ENCODE measurements at regions not wholly inside any gene's neighbourhood (a gene's known extent, or its start where the extent isn't known, plus 50 kb on each side); places are given as distances from the start of the nearest gene placed in this dataset.
"Not testable (repeated sequence)": the region's sequence is repeated elsewhere in the genome, so short reads cannot be mapped to it uniquely, and the experiment has no call there.

GRCh38 chr3:107925851-107926250 is 165.0 kb downstream of the CD47 start:
- Mint-ChIP-seq H3K4me1 (ENCODE audit: low read depth) (peaks cover 11% of the 10 kb centered on the region), H3K9me3 (no peaks in the 10 kb centered on the region), H3K27ac (no peak overlapping the region), H3K27me3 (ENCODE audit: low read depth) (peaks cover 32% of the 10 kb centered on the region), H3K4me3 (no peak overlapping the region), H3K36me3 (ENCODE audit: insufficient read depth in 2 of 2) (peaks cover 0 to 2% of the 10 kb centered on the region in 2 donors)
- no peak for DNase-seq
- ATAC-seq (replicated peaks in 1 of 2) = no peak

GRCh38 chr3:107921038-107921437 is 169.8 kb downstream of the CD47 start:
- DNase-seq (no peak), ATAC-seq (replicated peaks in 1 of 2) (no peak)
- Mint-ChIP-seq H3K9me3 (no peaks in the 10 kb centered on the region), H3K4me3 (no peak overlapping the region), H3K36me3 (ENCODE audit: insufficient read depth in 2 of 2) (no peaks in the 10 kb centered on the region), H3K4me1 (ENCODE audit: low read depth) (no peaks in the 10 kb centered on the region), H3K27me3 (ENCODE audit: low read depth) (peaks cover 43% of the 10 kb centered on the region), H3K27ac (no peak overlapping the region)

- Mint-ChIP-seq H3K27ac (no peak overlapping the region), H3K9me3 (no peaks in the 10 kb centered on the region), H3K27me3 (ENCODE audit: low read depth) (peaks cover 43% of the 10 kb centered on the region), H3K4me3 (no peak overlapping the region), H3K4me1 (ENCODE audit: low read depth) (no peaks in the 10 kb centered on the region), H3K36me3 (ENCODE audit: insufficient read depth in 2 of 2) (no peaks in the 10 kb centered on the region)
- DNase-seq (no peak), ATAC-seq (replicated peaks in 1 of 2) (peak; percentile 25 to 57)
Measured at GRCh38 chr3:107920538-107920937, 170.3 kb downstream of the CD47 start.

DNA sequence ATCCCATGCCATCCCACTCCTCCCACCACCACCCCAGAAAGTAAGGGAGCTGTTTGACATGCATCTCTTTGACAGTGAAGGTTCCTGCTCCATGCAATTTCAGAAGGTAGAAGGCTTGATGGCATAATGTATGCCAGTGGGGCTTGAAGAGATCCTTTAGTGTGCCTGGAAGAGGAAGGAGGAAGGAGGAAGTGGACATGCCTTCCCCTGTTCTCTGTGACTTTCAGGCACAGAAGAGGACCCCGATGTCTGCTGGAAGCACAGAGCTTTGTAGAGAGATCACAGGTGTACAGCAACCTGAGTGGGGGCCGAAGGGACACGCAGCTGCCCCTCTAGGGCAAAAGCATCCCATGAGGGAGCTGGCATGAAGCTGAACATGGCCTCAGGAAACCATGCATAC is 171.6 kb downstream of the CD47 start:
- Mint-ChIP-seq H3K27ac (no peak overlapping the region), H3K4me3 (no peak overlapping the region), H3K27me3 (ENCODE audit: low read depth) (peaks cover 46% of the 10 kb centered on the region)

DNA sequence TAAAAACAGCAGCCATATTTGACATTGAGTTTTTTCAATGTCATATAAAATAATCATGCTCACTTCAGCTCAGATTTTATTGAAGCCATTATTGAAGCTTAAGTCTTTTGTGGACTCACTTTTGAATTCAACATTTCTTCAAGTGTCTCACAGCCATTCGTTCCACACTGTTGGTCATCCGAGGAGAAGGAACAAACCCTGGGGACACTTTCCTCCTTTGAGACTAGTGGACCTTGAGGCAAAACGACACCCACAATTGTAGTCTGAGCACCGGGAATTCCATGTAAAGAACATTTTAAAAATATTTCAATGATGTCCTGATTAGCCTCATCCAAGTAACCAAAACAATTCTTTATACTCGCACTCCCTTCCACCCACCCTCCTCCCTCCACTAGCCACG is 174.7 kb downstream of the CD47 start:
- H3K9me3 Mint-ChIP-seq = no peaks in the 10 kb centered on the region
- H3K4me1 Mint-ChIP-seq (ENCODE audit: low read depth) = peaks cover 6% of the 10 kb centered on the region
- no peak for ATAC-seq (replicated peaks in 1 of 2)
- H3K4me3 Mint-ChIP-seq = no peak overlapping the region
- H3K36me3 Mint-ChIP-seq (ENCODE audit: insufficient read depth in 2 of 2) = no peaks in the 10 kb centered on the region
- no peak for DNase-seq
- peaks cover 34% of the 10 kb centered on the region for H3K27me3 Mint-ChIP-seq (ENCODE audit: low read depth)
- H3K27ac Mint-ChIP-seq = no peak overlapping the region

More for the DNA sequence above, 171.6 kb downstream of the CD47 start:
- no peaks in the 10 kb centered on the region for H3K4me1 Mint-ChIP-seq (ENCODE audit: low read depth)
- no peaks in the 10 kb centered on the region for H3K9me3 Mint-ChIP-seq
- no peak for ATAC-seq (replicated peaks in 1 of 2)
- H3K36me3 Mint-ChIP-seq (ENCODE audit: insufficient read depth in 2 of 2) = no peaks in the 10 kb centered on the region
- DNase-seq = no peak

- Mint-ChIP-seq H3K27me3 (ENCODE audit: low read depth) (peaks cover 31% of the 10 kb centered on the region), H3K36me3 (ENCODE audit: insufficient read depth in 2 of 2) (no peaks in the 10 kb centered on the region), H3K4me1 (ENCODE audit: low read depth) (peaks cover 11% of the 10 kb centered on the region), H3K9me3 (no peaks in the 10 kb centered on the region), H3K27ac (no peak overlapping the region), H3K4me3 (no peak overlapping the region)
- ATAC-seq (replicated peaks in 1 of 2) (no peak), DNase-seq (no peak)
Measured at GRCh38 chr3:107915706-107916105, 175.1 kb downstream of the CD47 start.

DNA sequence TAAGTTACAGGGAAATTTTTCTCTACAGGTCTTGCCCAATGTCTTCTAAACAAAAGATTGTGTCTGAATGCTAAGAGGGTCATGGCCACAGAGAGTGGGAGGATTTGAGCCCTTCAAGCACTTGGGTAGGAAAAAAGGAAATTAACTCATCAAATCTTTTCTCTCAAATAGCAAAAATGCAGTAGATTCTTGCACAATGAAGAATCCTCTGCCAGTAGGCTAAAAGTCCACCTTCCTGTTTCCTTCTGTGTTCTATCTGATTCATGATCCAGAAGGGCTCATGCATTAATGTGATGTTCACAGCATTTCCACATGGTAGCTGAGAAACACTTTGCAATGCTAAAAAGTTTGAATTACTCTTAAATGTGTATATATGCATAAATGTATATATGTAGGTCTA is 177.1 kb downstream of the CD47 start:
- ATAC-seq (replicated peaks in 1 of 2) (no peak), DNase-seq (no peak)
- no peak overlapping the region for H3K4me3 Mint-ChIP-seq
- H3K9me3 Mint-ChIP-seq = no peaks in the 10 kb centered on the region
- H3K27ac Mint-ChIP-seq = no peak overlapping the region
- no peaks in the 10 kb centered on the region for H3K36me3 Mint-ChIP-seq (ENCODE audit: insufficient read depth in 2 of 2)
- H3K27me3 Mint-ChIP-seq (ENCODE audit: low read depth) = peaks cover 28% of the 10 kb centered on the region
- H3K4me1 Mint-ChIP-seq (ENCODE audit: low read depth) = peaks cover 16% of the 10 kb centered on the region

GRCh38 chr3:107911337-107912000 is 179.4 kb downstream of the CD47 start:
- H3K9me3 Mint-ChIP-seq = peaks cover 0 to 2% of the 10 kb centered on the region in 2 donors
- peaks cover 18% of the 10 kb centered on the region for H3K27me3 Mint-ChIP-seq (ENCODE audit: low read depth)
- ATAC-seq (replicated peaks in 1 of 2) (peak in 1 of 2 donors; percentile 26), DNase-seq (no peak)
- H3K4me1 Mint-ChIP-seq (ENCODE audit: low read depth) = peaks cover 24% of the 10 kb centered on the region
- H3K27ac Mint-ChIP-seq = no peak overlapping the region
- H3K4me3 Mint-ChIP-seq = no peak overlapping the region
- no peaks in the 10 kb centered on the region for H3K36me3 Mint-ChIP-seq (ENCODE audit: insufficient read depth in 2 of 2)

- DNase-seq (peak; percentile 15 to 27), ATAC-seq (replicated peaks in 1 of 2) (peak; percentile 86)
- Mint-ChIP-seq H3K9me3 (peaks cover 0 to 2% of the 10 kb centered on the region in 2 donors), H3K36me3 (ENCODE audit: insufficient read depth in 2 of 2) (no peaks in the 10 kb centered on the region), H3K27ac (no peak overlapping the region), H3K27me3 (ENCODE audit: low read depth) (peaks cover 13% of the 10 kb centered on the region), H3K4me1 (ENCODE audit: low read depth) (peaks cover 24% of the 10 kb centered on the region), H3K4me3 (no peak overlapping the region)
Measured at GRCh38 chr3:107910713-107911259, 180.0 kb downstream of the CD47 start.

DNA sequence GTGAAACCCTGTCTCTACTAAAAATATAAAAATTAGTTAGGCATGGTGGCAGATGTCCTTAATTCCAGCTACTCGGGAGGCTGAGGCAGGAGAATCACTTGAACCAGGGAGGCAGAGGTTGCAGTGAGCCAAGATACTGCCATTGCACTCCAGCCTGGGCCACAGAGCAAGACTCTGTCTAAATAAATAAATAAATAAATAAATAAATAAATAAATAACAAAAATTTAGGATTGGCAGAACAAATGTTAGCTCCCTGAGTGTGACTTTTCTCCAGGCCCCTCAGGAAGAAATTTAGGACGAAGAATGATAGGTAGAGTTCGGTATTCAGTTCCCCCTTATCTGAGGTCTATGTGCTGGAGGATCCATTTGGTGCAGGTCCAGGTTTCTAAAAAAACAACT is 181.2 kb downstream of the CD47 start:
- H3K27me3 Mint-ChIP-seq (ENCODE audit: low read depth); ATAC-seq (replicated peaks in 1 of 2); H3K4me3 Mint-ChIP-seq; DNase-seq; H3K9me3 Mint-ChIP-seq; H3K36me3 Mint-ChIP-seq (ENCODE audit: insufficient read depth in 2 of 2); H3K27ac Mint-ChIP-seq: not testable (repeated sequence)
- peaks cover 24% of the 10 kb centered on the region for H3K4me1 Mint-ChIP-seq (ENCODE audit: low read depth)

DNA sequence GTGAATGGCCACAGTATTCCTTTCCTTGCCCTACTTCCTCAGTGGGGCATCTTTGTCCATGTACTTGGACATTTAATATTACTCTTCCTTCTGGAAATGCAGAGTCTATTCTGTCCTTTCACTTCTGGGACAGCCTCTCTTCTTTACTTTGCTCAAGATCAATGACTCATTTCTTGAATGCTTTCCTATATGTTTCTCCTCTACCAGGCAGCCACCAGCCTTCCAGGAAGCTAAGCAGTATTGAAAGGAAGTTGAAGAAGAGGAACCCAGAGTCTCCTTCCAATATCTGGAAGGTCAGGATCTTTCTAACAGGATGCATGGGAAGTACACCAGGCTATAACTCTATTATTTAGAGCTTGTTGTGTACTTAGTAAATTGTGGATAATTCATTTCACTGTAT is 182.8 kb downstream of the CD47 start:
- no peak overlapping the region for H3K27ac Mint-ChIP-seq
- H3K4me3 Mint-ChIP-seq = no peak overlapping the region
- H3K36me3 Mint-ChIP-seq (ENCODE audit: insufficient read depth in 2 of 2) = no peaks in the 10 kb centered on the region
- ATAC-seq (replicated peaks in 1 of 2) (no peak), DNase-seq (no peak)
- peaks cover 24% of the 10 kb centered on the region for H3K4me1 Mint-ChIP-seq (ENCODE audit: low read depth)
- peaks cover 11% of the 10 kb centered on the region for H3K27me3 Mint-ChIP-seq (ENCODE audit: low read depth)
- H3K9me3 Mint-ChIP-seq = peaks cover 0 to 2% of the 10 kb centered on the region in 2 donors

DNA sequence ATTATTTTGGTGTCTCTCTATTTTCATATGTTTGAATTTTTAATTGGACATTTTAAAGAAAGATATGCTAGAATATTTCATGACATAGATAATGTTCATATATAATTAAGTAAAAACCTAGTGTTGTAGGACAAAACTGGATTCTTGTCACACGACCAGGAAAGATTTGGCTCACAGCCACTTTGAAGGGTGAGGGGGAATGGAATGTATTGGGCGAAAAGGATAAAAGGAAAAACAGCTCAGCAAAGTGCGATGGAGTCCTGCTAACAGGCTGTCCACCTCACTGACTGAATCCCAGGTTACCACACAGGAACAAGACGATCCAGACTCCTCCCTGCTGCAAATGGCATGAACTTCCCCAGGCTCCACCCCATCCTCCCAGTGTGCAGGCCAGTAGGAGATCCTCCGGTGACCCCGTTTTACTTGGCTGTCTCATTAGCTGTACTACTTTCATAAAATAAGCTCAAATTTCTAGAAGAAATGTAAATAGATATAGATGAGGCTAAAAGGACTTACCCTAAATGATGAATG is 186.2 kb downstream of the CD47 start:
- ATAC-seq (replicated peaks in 1 of 2) = no peak
- H3K27ac Mint-ChIP-seq = no peak overlapping the region
- H3K36me3 Mint-ChIP-seq (ENCODE audit: insufficient read depth in 2 of 2) = no peaks in the 10 kb centered on the region
- DNase-seq = no peak
- no peak overlapping the region for H3K4me3 Mint-ChIP-seq
- H3K27me3 Mint-ChIP-seq (ENCODE audit: low read depth) = peaks cover 26% of the 10 kb centered on the region
- H3K4me1 Mint-ChIP-seq (ENCODE audit: low read depth) = peaks cover 7% of the 10 kb centered on the region
- H3K9me3 Mint-ChIP-seq = peaks cover 0 to 4% of the 10 kb centered on the region in 2 donors

DNA sequence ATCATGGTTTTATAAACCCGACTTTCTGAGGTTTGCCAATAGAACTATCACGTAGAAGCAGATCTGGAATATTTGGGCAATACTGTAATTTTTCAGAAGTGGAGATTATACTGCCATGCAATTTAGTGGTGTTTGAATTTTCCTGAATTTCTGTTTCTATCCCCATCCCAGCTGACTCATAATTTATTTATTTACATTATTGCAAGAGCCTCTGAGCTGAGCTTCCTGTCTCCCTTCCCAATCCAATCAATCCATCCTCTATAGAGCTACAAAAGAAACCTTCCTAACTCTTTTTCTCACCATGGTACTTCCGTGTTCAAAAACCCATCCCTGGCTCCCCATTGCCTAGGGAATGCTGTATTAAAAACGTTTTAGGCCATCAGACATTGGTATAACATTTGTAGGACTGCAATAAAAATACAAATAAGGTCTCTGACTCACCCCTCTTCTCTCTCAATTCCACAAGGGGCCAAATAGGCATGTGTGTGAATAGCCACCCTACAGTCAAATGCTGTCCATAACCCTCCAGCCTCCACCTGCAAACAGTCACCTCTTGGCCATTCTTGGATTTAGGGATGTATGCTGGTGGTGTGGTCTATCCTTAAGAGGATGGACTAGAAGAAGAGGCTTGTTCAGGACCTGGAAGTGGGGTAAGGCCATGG is 190.7 kb downstream of the CD47 start:
- Mint-ChIP-seq H3K27me3 (ENCODE audit: low read depth) (peaks cover 38% of the 10 kb centered on the region), H3K4me1 (ENCODE audit: low read depth) (no peaks in the 10 kb centered on the region), H3K9me3 (peaks cover 0 to 2% of the 10 kb centered on the region in 2 donors), H3K36me3 (ENCODE audit: insufficient read depth in 2 of 2) (no peaks in the 10 kb centered on the region), H3K4me3 (no peak overlapping the region), H3K27ac (no peak overlapping the region)
- DNase-seq (no peak), ATAC-seq (replicated peaks in 1 of 2) (no peak)
